SU-DHL-6 (cell line): ENCODE measurements at regions not wholly inside any gene's neighbourhood (a gene's known extent, or its start where the extent isn't known, plus 50 kb on each side); places are given as distances from the start of the nearest gene placed in this dataset.

Source experiments
- H2AFZ ChIP-seq: fragments of 200-600 bp; sonication (generic); 2 replicates; pipeline ENCODE4 v1.6.1; 2014; ENCODE audit warnings: low read depth, mild to moderate bottlenecking, moderate library complexity, mixed read lengths, antibody characterized with exemption, low read length; ENCODE audit not compliant: severe bottlenecking
- H3F3A ChIP-seq: fragments of 200-600 bp; shearing (Covaris generic); 2 replicates; pipeline ENCODE4 v1.6.0; 2016; ENCODE audit warnings: antibody characterized with exemption, mild to moderate bottlenecking; ENCODE audit not compliant: insufficient read depth
- H3K27ac ChIP-seq: fragments of 200-600 bp; sonication (generic); 2 replicates; pipeline ENCODE4 v1.5.1; 2016; ENCODE audit warnings: low read depth, mild to moderate bottlenecking, low read length, moderate library complexity, mixed read lengths
- H3K27me3 ChIP-seq: fragments of 200-600 bp; sonication (generic), shearing (Covaris generic); 2 replicates; pipeline ENCODE4 v1.6.0; 2014; ENCODE audit warnings: mild to moderate bottlenecking, low read length
- H3K36me3 ChIP-seq: fragments of 200-600 bp; sonication (generic); 2 replicates; pipeline ENCODE4 v1.6.1; 2014; ENCODE audit warnings: mild to moderate bottlenecking, low read length, mixed read lengths
- H3K4me2 ChIP-seq: fragments of 300-600, 200-600 bp; shearing (Covaris generic), sonication (generic); 2 replicates; pipeline ENCODE4 v1.6.0; 2014; ENCODE audit warnings: low read length, low read depth, mild to moderate bottlenecking; ENCODE audit not compliant: poor library complexity, severe bottlenecking
- H3K4me3 ChIP-seq: fragments of 200-600 bp; sonication (generic); 2 replicates; pipeline ENCODE4 v1.5.1; 2014; ENCODE audit warnings: antibody characterized with exemption, low read length, mild to moderate bottlenecking, mixed read lengths; ENCODE audit not compliant: insufficient read depth, poor library complexity, severe bottlenecking
- H3K79me2 ChIP-seq: fragments of 200-600 bp; sonication (generic); 2 replicates; pipeline ENCODE4 v1.6.1; 2014; ENCODE audit warnings: mild to moderate bottlenecking, low read length, moderate library complexity; ENCODE audit not compliant: insufficient read depth
- H3K9ac ChIP-seq: fragments of 200-600 bp; sonication (generic); 2 replicates; pipeline ENCODE4 v1.7.0; 2014; ENCODE audit warnings: mild to moderate bottlenecking, low read length
- H3K9me2 ChIP-seq: fragments of 200-600 bp; sonication (generic); replicated peaks from 2 replicates; pipeline ENCODE4 v1.6.1; 2014; ENCODE audit warnings: low read length; ENCODE audit not compliant: insufficient read depth
- H3K9me3 ChIP-seq: fragments of 200-600 bp; sonication (generic); 2 replicates; pipeline ENCODE4 v1.6.1; 2014; ENCODE audit warnings: low read length, mixed read lengths; ENCODE audit not compliant: insufficient read depth
- H4K20me1 ChIP-seq: fragments of 200-600 bp; sonication (generic); 2 replicates; pipeline ENCODE4 v1.6.1; 2014; ENCODE audit warnings: low read depth, mild to moderate bottlenecking, antibody characterized with exemption, low read length, moderate library complexity, mixed read lengths
- EZH2phosphoT487 ChIP-seq: fragments of 200-600 bp; sonication (generic), shearing (Covaris generic); conservative IDR thresholded peaks from 2 replicates; pipeline ENCODE4 v1.6.1; 2018; ENCODE audit warnings: mild to moderate bottlenecking, antibody characterized with exemption, low read length, moderate library complexity, mixed read lengths
- TF ChIP-seq, protein P1 (sequence below): fragments of 200-600 bp; sonication (generic); IDR thresholded peaks from one replicate; pipeline ENCODE4 v1.5.1; 2017; ENCODE audit warnings: antibody characterized with exemption, mild to moderate bottlenecking, low read length, moderate library complexity; ENCODE audit not compliant: insufficient read depth, poor library complexity, severe bottlenecking

DNA sequence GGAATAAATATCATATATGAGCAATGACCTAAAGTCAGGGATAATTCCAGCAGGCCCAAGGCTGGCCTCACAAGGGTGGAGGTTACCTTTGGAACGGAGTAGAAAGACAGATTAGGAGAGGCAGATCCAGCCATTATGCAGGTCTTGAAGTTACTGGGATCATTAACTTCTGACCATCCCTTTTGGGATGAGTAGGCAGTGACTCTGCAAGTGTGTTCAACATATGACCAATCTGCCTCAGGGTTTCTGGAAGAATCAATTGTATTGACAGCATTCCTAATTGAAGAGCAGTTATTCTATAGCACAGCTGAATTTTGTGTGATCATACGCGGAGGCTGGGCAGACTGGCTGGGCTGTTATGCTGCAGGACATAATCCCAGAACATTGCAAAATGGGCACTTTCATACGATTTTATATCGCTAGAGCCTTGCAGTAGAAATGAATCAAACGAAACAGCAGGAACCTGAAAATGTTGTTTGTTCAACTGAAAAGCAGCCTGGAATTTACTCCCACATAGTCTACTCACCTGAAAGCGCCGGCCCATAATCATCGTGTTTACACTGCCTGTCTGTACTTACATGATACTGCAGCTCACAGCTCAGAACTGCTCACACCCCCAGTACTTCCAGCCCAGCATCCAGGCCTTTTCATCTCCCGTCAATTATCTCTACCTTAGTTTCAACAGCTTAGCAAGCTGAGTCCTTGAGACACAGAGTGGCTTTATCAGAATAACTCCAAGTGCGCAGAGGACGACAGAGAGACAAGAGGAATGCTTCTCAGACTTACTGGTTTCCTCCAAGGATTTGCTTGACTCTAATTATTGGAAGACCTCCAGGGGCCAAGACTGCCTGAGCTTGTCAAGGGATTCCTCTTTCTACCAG lies 556.1 kb downstream of the EFNB2 start:
- Histone ChIP-seq H3K79me2 (no peaks in the 10 kb centered on the region), H3K27me3 (no peaks in the 10 kb centered on the region), H4K20me1 (no peaks in the 10 kb centered on the region), H3K9me2 (no peaks in the 10 kb centered on the region), H3F3A (no peaks in the 10 kb centered on the region), H2AFZ (no peak overlapping the region), H3K27ac (no peak overlapping the region), H3K9me3 (no peaks in the 10 kb centered on the region), H3K4me2 (no peak overlapping the region), H3K4me3 (no peak overlapping the region), H3K9ac (no peak overlapping the region), H3K36me3 (no peaks in the 10 kb centered on the region)
- no peak for TF ChIP-seq EZH2phosphoT487
- TF ChIP-seq, protein P1, sequence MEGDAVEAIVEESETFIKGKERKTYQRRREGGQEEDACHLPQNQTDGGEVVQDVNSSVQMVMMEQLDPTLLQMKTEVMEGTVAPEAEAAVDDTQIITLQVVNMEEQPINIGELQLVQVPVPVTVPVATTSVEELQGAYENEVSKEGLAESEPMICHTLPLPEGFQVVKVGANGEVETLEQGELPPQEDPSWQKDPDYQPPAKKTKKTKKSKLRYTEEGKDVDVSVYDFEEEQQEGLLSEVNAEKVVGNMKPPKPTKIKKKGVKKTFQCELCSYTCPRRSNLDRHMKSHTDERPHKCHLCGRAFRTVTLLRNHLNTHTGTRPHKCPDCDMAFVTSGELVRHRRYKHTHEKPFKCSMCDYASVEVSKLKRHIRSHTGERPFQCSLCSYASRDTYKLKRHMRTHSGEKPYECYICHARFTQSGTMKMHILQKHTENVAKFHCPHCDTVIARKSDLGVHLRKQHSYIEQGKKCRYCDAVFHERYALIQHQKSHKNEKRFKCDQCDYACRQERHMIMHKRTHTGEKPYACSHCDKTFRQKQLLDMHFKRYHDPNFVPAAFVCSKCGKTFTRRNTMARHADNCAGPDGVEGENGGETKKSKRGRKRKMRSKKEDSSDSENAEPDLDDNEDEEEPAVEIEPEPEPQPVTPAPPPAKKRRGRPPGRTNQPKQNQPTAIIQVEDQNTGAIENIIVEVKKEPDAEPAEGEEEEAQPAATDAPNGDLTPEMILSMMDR: no peak

DNA sequence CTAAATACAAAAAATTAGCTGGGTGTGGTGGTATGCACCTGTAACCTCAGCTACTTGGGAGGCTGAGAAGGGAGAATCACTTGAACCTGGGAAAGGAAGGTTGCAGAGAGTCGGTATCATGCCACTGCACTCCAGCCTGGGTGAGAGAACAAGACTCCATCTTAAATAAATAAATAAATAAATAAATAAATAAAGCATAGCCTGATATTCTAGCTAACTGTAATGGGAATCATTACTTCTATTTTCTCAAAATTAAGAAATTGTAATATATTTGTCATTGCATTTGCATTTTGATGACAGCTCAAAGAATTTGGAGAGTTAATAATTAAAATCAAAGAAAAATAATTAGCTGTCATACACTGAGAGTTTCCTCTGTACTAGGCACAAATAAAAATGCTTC lies 561.1 kb downstream of the EFNB2 start:
- Histone ChIP-seq H3K27me3 (no peaks in the 10 kb centered on the region), H4K20me1 (no peaks in the 10 kb centered on the region), H3K36me3 (no peaks in the 10 kb centered on the region), H3F3A (no peaks in the 10 kb centered on the region), H3K9me2 (no peaks in the 10 kb centered on the region), H3K9me3 (no peaks in the 10 kb centered on the region), H2AFZ (no peak overlapping the region), H3K79me2 (no peaks in the 10 kb centered on the region), H3K4me3 (no peak overlapping the region), H3K9ac (no peak overlapping the region), H3K27ac (no peak overlapping the region), H3K4me2 (no peak overlapping the region)
- no peak for TF ChIP-seq EZH2phosphoT487
- TF ChIP-seq, protein P1: no peak

DNA sequence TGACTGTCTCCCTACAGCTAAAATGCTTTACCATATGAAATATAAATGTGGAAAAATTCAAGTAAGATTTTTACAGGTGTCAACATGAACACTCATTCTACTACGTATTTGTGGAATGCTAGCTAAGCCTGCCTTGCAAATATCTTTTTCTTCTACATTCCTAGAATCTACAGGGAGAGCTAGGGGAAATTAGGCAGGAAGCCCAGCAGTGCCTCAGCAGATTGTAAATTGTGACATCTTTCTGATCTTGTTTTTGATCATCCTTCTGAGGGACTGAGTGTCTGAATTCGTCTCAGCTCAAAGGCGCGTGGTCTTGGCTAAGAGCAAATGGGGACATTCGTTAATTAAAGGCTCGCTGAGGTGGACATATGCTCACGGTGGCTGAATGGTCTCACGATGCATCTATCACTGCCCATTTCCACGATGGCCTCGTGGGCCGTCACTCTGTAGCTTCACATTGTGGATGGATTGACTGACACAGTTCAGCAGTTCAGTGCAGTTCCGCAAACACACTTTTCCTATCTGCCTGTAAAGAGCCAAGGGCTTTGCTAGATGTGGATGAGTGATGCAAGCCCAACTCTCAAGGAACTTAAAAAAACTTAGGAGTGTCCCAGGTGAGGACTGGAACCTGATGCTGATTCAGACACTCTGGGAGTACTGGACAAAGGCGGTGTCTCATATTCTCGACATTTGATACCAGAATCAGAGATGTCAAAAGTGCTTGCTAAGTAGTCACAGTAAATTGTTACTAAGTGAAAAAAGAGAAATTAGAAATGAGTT lies 562.5 kb downstream of the EFNB2 start:
- Histone ChIP-seq H3K36me3 (no peaks in the 10 kb centered on the region), H3F3A (no peaks in the 10 kb centered on the region), H3K9me2 (no peaks in the 10 kb centered on the region), H3K4me2 (no peak overlapping the region), H4K20me1 (no peaks in the 10 kb centered on the region), H2AFZ (no peak overlapping the region), H3K9ac (no peak overlapping the region), H3K27me3 (no peaks in the 10 kb centered on the region), H3K4me3 (no peak overlapping the region), H3K79me2 (no peaks in the 10 kb centered on the region), H3K27ac (no peak overlapping the region), H3K9me3 (no peaks in the 10 kb centered on the region)
- TF ChIP-seq, protein P1: no peak
- no peak for TF ChIP-seq EZH2phosphoT487
